Hematopoietic multipotent progenitor cell treated with erythropoietin and hydrocortisone succinate and interleukin-3 and kit ligand, for 4 days (in vitro differentiated cells): ENCODE measurements at regions not wholly inside any gene's neighbourhood (a gene's known extent, or its start where the extent isn't known, plus 50 kb on each side); places are given as distances from the start of the nearest gene placed in this dataset.
A peak's percentile ranks its signal among the peaks of the same experiment; 100 is the strongest.

Experiments used
- DNase-seq: peaks from one replicate; pipeline ENCODE4 v3.0.0-alpha.2; 2015

DNA sequence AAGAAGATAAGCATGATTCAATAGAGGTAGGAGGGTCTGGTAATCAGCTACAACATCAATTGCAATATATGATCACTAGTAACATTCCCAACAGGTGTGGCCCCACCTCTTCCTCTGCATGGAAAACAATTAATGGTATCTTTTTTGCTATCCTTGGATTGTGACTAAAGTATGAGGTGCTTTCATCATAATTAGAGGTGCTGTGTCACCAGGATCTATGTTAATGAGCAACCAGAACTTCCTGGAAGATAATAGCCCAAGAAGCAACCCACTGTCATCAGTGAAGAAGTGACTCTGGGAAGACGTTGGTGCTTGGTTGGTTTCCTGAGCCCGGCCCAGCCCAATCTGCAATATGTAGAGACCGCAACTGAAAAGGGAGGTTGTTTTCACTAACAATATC lies 167.2 kb downstream of the SETD4 start:
- no peak for DNase-seq

DNA sequence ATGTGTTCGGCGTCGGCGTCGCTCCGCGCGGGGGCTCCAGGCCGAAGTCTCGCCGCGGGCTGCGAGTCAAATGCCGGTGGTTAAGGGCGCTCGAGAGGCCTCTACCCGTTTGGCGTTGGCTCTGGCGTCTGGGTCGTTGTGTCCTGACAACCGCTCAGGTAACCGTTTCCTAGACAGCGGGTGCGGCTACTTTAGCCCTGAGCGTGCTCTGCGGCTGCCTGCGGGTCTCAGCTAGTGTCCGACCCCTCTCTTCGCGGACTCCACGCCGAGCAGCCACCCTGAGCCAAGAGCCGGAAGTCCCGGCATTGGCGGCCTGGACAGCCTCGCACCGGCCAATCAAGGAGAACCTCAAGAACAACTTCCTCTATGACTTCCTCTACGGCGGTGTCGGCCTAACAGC lies 173.4 kb downstream of the SETD4 start:
- DNase-seq, result no peak

DNA sequence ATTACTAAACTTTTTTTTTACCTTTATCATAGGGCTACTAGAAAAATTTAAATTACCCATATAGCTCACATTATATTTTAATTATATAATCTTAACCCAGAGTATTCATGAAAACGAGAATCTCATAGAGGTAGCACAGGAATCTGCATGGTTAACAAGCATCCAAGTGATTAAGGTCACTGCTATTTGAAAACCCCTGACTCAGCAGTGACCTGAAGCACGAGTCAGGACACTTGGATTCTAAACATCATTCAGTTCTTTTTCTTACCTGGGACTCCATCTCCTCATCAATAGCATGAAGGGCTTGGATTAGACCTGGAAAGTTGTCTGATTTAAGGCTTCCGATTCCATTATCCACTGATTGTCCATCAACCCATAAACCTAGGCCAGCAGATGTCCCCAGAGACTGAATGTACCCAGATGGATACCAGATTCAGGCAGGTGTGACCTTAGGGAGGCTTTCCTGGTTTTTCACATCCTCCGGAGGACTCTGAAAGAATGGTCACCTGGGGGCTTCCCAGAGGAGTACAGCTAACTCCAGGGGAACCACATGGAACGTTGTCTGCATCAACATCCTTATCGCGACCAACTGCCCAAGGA lies 174.3 kb downstream of the SETD4 start:
- no peak for DNase-seq

DNA sequence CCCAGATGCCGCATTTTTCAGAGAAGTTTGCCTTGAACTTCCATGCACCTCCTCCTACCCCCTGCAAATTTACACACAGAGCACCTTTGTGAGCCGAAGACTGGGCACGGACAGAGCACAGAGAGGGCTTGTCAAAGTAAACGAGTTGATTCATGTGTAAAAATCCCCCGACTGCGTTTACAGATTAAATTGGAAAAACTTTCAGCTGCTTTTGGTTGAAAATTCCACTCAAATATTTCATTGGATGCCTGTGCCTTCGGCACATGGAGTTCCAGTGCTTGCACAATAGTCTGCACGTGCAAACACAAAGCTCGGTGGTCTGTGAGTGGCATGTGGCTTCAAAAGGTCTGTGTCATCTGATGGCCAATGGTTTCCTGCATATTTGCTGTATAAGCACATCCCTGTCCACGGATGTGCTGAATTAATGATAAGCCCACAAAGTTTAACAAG lies 177.5 kb downstream of the SETD4 start:
- peak; percentile 7 for DNase-seq

DNA sequence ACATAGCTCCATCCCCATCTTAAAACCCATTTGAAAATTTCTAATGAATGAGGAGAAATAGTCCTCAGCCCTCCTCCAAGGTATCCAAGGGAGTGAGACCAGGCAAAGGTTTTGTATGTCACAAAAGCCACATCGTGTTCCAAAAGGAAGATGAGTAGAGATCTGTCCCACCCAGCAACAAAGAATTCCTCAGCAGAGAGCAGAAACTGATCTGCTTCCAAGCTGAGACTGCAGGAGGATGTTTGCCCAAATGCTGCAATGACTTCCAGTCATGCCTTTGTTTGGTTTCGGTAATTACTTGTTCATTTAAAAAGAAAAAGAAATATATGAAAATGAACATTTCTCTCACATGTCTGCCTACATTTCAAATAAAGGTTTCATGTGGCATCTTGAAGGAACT lies 186.9 kb downstream of the SETD4 start:
- no peak for DNase-seq

DNA sequence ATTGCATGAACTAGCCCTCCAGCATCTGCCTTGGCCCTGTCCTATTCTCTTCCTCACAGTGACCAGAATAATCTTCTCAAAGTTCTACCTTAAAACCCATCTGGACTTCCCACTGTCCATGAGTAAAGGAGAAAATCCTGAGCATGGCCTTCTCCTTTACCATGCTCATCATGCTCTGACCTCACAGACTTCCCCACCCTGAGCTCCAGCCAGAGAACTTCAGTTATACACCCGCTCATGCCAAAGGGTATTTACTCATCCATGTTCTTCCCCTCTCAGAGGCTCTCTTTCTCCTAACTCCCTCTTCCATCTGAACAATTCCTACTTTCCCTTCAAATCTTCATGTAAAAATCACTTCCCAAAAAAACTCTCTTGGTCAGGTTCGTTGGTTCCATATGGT lies 188.4 kb downstream of the SETD4 start:
- no peak for DNase-seq

DNA sequence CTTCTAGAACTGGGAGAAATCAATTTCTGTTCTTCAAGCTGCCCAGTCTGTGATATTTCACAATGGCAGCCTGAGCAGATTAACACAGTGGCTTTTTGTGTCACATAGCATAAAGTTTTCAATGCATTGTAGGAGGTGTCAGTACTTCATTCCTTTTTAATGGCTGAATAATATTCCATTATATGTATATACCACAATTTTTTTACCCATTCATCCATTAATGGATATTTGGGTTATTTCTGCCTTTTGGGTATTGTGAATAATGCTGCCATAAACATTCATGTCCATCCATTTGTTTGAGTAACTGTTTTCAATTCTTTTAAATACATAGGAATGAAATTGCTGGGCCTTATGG lies 191.5 kb downstream of the SETD4 start:
- DNase-seq, result no peak

DNA sequence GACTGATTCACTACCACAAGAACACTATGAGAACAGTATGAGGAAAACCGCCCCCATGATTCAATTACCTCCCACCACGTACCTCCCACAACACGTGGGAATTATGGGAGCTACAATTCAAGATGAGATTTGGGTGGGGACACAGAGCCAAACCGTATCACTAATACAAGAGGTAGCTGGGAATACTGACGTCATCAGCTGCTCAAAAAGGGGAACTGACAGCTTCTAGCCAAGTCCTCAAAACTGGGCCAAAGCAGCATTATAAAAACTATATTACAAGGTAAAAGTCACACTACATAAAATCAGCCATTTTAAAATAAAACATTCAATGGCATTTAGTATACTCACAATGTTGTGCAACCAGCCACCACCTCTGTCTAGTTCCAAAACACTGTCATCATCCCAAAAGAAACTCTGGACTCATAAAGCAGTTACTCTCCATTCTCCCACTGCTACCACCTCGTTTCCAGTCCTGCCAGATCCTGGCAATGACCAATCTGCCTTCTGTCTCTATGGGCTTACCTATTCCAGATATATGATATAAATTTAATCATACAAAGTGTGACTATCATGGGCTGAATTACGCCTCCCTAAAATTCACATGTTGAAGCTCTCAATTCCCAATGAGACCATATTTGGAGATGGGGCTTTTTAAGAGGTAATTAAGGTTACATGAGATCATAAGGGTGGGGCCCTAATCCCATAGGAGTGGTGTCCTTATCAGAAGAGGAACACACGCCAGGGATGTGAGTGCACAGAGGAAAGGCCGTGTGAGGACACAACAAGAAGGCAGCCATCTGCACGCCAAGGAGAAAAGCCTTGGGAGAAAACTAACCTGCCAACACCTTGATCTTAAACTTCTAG lies 192.1 kb downstream of the SETD4 start:
- peak; percentile 59 for DNase-seq

DNA sequence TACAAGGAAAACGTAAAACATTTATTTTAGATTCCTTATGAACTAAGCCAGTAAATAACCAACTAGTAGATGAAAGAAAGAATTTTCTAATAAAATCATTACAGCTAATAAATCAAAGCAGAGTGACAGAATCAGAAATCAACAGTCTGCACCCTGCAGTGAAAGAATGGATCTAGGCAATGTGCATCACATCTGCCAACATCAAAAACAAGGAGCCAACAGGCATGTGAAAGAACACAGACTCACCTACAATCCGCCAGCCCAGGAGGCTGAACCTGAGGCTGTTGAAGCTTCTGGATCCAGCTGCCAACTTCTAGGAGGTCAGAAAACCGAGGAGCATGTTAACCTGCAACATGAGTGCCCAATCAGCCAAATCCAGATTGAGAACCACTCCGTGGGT lies 196.3 kb downstream of the SETD4 start:
- no peak for DNase-seq

DNA sequence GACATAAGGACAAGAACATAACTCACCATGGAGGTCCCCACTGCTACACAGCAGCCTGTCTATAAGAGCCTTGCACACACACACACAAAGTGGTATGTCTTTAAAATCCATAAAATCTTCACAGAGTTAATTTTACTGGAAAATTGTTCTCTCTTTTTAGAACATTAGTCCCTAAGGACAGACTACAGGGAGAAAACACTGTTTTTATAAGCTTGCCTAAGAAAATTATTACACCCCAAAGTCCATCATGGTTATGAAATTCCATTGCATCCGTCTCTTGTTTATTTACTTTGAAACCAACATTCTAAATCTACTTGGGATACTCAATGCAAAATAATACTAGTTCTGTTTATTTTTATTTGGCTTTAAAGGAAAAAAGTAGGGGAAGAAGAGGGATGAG lies 197.4 kb downstream of the SETD4 start:
- DNase-seq, result no peak

DNA sequence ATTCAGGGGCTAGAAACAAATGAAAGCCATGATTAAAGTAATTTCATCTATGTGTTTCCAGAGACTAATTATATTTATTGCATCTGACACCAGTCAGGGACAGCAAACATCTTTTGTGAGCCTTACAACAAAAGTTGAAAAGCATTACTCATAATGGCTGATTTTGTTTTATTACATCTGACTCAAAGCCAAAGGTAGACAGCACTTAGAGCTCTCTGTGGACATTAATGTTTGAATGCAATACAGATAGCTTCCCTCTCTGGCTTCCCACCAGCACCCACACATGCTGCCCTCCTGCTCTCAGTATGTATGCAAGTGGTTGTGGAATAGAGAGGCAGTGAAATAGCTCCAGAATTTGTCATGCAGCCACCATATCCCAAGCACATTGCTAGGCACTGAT lies 198.7 kb downstream of the SETD4 start:
- DNase-seq, result no peak

DNA sequence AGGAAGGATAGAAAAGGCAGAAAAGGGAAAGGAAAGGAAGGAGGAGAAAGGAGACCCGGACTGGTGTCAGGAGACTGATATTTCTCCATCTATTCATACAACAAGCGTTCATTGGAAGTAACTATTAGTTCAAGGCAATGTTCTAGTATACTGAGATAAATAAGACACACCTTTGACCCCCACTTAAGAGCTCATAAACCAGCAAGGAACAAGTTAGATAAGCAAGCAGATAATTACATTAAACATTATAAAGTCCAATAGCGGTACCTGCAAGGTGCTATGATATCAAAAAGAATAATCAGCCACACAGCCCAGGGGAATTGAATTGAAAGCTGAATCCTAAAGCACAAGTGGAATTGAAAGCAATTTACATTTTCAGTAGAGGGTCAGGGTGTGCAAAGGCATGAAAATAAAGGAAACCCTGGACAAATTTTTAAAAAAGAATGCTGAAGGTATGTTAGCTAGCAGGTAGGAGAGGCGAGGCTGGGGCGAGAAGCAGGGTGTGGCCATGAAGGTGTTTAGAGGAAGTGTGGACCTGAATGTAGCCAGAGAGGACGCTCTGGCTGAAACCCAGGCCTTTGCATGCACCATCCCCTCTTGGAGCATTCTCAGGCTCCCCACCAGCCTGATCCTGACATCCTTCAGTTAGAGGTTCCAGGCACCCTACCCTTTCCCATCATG lies 200.0 kb downstream of the SETD4 start:
- DNase-seq, result no peak

DNA sequence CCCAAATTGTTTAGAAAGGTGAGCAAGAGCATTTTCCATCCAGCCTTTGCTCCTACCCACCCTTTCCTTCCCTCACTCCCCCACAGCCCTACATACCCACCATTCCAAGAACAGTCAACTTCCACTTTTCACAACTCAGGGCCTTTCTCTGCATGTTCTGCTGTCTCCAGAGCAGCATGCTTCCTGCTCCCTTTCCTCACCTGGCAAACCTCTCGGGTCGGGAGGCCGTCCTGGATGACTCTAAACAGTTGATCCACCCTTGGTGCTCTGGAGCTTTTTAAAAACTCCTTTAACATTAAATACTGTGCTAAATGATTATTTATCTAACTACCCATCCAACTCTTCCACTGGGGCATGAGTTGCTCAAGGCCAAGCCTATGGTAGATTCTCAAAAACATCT lies 200.6 kb downstream of the SETD4 start:
- DNase-seq, result no peak

DNA sequence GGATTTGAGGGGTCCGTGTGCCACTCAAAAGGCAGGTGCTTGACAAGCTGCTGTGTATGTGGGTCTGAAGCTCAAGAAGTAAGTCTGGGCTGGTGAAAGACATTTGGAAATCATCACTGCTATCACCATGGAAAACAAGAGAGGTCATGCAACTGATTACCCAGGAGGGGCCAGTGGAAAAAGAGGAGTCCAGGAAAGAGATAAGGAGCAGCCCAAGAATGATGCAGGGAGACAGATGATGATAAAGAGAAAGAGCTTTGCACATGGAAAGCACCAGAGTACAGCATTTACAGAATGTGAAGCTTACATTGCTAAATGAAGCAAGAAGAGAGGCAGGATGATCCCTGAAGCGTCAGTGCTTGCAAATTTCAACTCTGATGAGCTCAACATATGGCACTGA lies 203.2 kb downstream of the SETD4 start:
- no peak for DNase-seq

DNA sequence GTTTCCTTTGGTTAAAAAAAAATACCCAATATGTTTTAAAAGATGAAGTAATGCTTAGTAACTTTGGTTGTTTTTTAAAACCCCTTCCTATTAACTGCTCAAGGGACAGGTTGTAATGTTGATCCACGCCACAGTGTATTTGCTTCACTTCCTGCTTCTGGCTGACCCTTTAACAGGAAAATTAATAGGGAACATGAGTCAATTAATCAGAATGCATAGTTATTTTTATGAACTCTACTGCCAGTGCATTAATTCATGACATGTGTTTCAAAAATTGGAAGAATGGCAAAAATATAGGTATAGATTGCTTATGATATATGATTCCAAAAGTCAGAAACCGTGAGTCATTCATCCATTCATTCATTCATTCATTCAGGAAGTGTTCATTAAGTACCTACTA lies 204.8 kb downstream of the SETD4 start:
- DNase-seq, result no peak

DNA sequence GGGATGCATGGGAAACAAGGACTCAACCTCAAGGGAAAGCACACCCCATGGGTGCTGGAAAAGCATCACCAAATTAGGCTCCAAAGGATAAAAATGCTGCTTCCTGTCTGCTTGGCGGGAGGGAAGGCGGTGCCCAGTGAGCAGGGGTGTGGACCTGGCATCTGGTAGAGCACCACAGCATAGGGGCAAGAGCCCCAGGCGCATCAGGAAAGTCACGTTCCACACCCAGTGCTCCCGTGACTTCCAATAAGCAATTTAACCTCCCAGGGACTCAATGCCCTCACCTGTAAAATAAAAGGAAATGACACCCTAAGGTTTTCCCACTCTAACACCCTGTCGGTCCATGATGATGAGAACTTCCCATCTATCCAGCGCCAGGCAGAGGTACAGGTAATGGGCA lies 206.0 kb downstream of the SETD4 start:
- DNase-seq, result no peak

DNA sequence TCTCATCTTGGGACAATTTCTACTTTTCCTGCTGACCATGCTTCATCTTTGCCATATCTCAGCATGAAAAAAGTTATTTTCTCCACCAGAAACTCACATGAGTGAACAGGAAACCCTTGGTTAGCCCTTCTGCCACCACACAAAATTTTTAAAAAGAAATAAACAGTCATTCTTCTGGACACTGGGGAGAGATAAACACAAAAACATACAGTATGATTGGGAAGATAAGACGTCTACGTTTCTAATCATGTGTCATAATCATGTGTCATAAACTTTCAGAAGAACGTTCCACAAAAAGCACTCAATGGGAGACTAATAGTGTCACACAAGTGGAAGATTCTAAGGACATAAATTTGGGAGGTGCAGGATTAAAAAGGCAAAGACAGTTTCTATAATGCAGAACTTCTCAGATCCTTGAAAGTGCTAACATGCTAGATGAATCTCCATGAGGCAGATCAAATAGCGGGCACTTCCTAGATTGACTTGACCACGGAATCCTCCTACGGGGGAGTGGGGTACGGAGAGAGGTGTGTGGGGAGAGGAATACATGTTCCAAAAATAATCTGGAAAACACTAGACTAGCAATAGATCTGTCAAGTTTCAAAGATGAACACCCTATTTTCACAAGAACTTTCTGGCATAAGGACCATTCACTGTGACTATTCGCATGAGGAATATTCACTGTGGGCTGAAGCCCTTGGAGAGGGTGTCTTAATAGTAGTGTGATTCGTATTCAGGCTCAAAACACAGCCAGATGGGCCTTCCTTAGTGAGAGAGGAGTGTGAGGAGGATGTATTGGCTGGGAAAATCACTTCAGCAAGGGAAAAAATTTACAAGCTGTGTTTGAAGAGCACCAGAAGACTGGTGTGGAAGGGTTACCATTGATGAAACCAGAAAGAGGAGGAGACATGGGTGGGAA lies 206.7 kb downstream of the SETD4 start:
- no peak for DNase-seq

DNA sequence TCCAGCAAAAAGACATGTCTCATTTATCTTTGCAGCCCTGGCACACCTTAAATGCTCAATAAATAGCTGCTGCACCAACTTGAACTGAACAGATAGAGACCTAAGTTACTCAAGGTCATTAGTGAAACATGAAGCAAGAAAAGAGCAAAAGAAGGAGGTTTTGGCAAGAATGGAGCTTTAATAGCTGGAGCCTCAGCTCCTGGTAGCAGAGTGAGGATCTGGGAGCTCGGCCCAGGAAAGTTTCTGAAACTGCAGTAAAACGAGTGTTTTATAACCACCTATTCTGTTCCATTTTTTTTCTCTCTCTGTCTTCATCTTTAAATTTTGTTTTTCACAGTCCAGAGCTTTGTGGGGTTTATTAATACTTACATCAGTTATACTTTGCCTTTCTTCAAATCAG lies 207.5 kb downstream of the SETD4 start:
- DNase-seq, result no peak

DNA sequence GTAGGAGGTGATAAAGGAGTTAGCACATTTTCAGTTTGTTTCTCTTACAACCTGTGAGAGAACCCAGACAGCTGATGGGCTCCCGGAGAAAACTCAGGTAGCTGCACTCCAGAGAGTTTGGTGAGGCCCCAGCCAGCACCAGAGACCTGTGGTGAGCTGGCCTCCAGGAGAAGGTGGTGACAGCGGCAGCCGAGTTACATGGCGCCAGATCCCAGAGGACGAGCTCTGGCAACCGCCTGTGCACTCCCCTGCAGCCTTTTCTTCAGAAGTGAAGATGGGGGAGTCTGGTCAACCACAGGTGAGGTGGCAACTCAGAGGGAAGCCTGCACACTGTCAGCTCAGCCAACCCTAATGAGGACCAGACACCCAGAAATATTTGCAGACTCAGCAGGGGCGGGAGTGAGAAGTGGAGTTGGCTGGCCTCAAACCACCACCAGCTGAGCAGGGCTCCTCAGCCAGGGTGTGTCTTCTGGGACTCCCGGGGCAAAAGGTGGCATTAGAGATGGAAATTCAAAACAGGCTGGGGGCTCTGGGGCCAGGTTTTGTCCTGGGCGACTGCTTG lies 209.7 kb downstream of the SETD4 start:
- no peak for DNase-seq

DNA sequence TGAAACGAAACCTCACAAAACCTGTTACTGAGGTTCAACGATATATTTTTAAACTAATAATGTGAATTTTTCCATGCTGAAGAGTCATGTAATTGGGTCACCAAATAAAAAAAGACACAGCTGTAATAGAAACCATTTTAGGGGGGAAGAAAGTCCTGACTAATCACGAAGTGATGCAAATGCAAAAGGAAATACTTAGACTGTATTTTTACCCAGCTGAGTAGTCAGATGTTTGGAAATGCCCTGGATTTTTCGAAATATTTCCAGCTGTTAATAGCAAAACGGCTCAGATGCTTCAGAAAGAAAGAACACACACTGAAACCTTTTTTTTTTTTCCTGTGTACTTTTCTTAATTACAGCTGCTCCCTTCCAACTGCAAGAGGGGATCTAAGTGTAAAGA lies 210.3 kb downstream of the SETD4 start:
- DNase-seq, result no peak

DNA sequence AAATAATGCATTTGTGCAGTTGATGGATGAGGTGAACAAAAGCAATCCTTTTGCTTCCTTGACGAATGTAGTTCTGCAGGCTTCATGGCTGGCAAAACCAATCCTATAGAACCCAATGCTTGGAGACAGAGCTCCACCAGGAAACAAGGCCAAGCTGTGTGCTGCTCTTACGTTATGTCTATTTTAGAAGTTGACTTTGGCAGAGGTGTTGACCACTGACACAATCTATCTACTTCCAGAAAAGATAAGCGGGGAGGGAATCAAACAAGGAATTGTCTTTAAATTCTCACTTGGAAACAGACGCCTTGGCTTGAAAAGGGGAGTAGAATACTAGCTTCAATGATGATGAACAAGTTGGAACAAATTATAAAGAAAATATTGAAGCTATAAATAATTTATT lies 211.2 kb downstream of the SETD4 start:
- DNase-seq, result no peak

DNA sequence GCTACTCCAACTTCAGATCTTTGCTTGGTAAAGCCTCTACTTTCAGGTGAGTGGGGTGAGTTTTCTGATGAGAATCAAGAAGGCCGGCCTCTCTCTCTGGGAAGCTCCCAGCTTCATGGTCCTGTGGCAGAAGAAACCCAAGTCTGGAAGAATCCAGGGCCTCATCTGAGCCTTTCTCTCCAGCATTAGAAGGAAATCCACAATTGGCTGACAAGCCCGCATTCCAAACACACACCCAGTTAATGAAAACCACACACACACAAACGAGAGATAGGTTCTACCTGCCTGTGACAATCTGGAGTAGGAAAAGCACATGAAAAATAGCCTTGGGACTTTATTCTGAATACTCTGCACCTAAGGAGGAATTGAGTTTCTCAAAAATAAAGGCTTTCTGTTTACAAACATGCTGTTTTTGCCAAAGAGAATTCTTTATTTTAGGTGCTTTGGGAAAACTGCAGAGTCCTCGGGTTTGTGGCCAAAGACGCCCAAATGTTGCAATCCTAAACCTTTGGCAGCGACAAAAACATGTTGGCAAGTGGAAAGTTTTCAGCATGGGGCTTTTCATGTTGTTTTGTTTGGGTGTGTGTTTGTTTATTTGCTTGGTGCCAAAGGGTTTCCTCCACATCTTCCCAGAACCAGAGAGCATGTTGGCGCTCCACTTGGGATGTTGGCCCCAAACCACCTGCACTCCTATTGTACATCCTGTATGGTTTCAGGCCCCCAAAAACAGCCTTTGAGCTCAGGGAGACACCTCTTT lies 216.2 kb downstream of the SETD4 start:
- no peak for DNase-seq
